Kidney (tissue), 13 donors: ENCODE measurements at regions not wholly inside any gene's neighbourhood (a gene's known extent, or its start where the extent isn't known, plus 50 kb on each side); places are given as distances from the start of the nearest gene placed in this dataset.
A peak's percentile ranks its signal among the peaks of the same experiment; 100 is the strongest.
"Not testable (repeated sequence)": the region's sequence is repeated elsewhere in the genome, so short reads cannot be mapped to it uniquely, and the experiment has no call there.

Experiments
- DNase-seq, 5 donors: peaks; one replicate each; pipeline ENCODE4 v3.0.0-alpha.2; 2013 to 2020
- FAIRE-seq: peaks from 2 replicates; lab custom pipeline; 2012; peaks lifted over from hg19 to GRCh38; lab: Jason Lieb, UNC
- H3K27ac ChIP-seq, 2 donors: one replicate each; pipeline ENCODE4 v1.7.0; 2013; ENCODE audit warnings: low read depth in 2 of 2, low read length in 2 of 2, inconsistent platforms in 1 of 2
- H3K27me3 ChIP-seq: one replicate; pipeline ENCODE4 v1.7.1; 2013; ENCODE audit warnings: low read length, inconsistent platforms; ENCODE audit not compliant: control insufficient read depth, insufficient read depth
- H3K36me3 ChIP-seq, 3 donors: one replicate each; pipeline versions ENCODE4 v1.7.0 to v1.7.1; 2013; ENCODE audit warnings: low read length in 3 of 3, control low read depth in 1 of 3, inconsistent platforms in 1 of 3; ENCODE audit not compliant: insufficient read depth in 3 of 3, control insufficient read depth in 2 of 3
- H3K4me1 ChIP-seq, 3 donors: one replicate each; pipeline versions ENCODE4 v1.7.0 to v1.7.1; 2013; ENCODE audit warnings: low read length in 3 of 3, inconsistent platforms in 1 of 3, low read depth in 1 of 3; ENCODE audit not compliant: control insufficient read depth in 2 of 3, insufficient read depth in 2 of 3
- H3K4me3 ChIP-seq, 3 donors: one replicate each; pipeline versions ENCODE4 v1.7.0 to v1.8.1; 2013; ENCODE audit warnings: low read length in 3 of 3, control low read depth in 1 of 3, inconsistent platforms in 1 of 3
- H3K9ac ChIP-seq, 3 donors: one replicate each; pipeline versions ENCODE4 v1.7.0 to v1.7.1; 2013; ENCODE audit warnings: low read length in 3 of 3, control low read depth in 1 of 3, inconsistent platforms in 1 of 3
- H3K9me3 ChIP-seq, 3 donors: one replicate each; pipeline versions ENCODE4 v1.7.0 to v1.7.1; 2013; ENCODE audit warnings: low read length in 3 of 3, control low read depth in 1 of 3, inconsistent platforms in 1 of 3; ENCODE audit not compliant: control insufficient read depth in 2 of 3, insufficient read depth in 1 of 3
- intact Hi-C: fragments of 100-400 bp; cut with DNase I; formaldehyde crosslinking; loops from one replicate; pipeline ENCODE4 v1.11.1; 2022
- TF ChIP-seq, protein P1 (sequence below): IDR thresholded peaks from 3 replicates; pipeline ENCODE4 v1.5.1; 2012; ENCODE audit warnings: mild to moderate bottlenecking, moderate library complexity, borderline replicate concordance; ENCODE audit not compliant: insufficient read depth; ENCODE audit errors: extremely low read depth
- donor health status: control.
- donor health status: control.
- donor health status: control.
- donor health status: control.
- donor health status: control.
- donor health status: DM: yes; HTN: yes; CAD: no.
- donor health status: Normal renal cell carcinoma (clear cell type).

DNA sequence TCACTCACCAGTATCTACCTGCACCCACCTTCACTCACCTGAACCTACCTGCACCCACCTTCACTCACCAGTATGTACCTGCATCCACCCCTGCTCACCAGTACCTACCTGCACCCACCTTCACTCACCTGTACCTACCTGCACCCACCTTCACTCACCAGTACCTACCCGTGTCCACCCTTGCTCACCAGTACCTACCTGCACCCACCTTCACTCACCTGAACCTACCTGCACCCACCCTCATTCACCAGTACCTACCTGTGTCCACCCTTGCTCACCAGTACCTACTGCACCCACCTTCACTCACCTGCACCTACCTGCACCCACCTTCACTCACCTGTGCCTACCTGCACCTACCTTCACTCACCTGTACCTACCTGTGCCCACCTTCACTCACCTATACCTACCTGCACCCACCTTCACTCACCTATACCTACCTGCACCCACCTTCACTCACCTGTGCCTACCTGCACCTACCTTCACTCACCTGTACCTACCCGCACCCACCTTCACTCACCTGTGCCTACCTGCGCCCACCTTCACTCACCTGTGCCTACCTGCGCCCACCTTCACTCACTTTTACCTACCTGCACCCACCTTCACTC, 232.1 kb upstream of the ZFP64 start:
- H3K27me3 ChIP-seq, H3K9ac ChIP-seq, FAIRE-seq, H3K4me1 ChIP-seq, intact Hi-C loops, H3K36me3 ChIP-seq, H3K9me3 ChIP-seq, H3K27ac ChIP-seq: not testable (repeated sequence)
- peak in 1 of 5 donors; percentile 3 for DNase-seq
- H3K4me3 ChIP-seq, result peak overlapping the region in 1 of 3 donors; percentile 8

DNA sequence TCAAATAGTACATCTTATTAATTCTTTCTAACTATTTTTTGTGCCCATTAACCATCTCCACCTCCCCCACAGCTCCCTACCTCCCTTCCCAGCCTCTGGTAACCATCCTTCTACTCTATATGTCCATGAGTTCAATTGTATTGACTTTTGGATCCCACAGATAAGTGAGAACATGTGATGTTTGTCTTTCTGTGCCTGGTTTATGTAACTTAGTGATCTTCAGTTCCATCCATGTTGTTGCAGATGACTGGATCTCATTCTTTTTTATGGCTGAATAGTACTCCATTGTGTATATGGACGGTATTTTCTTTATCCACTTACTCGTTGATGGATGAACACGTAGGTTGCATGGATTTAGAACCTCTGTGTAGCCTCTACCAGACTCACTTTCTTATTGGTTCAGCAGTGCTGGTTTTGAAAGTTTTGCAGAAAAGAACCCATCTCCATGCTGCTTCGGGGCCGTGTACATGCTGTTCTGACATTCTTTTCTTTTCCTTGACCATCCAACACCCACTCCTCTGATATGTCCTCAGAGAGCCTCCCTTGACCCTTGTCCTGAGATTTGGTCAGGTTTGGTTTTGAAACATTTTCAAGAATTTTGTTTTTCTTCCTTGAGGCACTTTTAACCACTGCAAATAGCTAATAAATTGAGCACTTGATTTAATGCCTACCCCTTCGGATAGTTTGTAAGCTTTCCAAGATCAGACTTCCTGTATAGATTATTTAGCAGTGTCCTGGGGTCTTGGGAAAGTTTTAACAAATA, 231.2 kb upstream of the ZFP64 start:
- Histone ChIP-seq H3K4me1 (no peaks in the 10 kb centered on the region), H3K27me3 (no peaks in the 10 kb centered on the region), H3K4me3 (no peak overlapping the region), H3K27ac (no peak overlapping the region), H3K9ac (no peak overlapping the region), H3K36me3 (no peaks in the 10 kb centered on the region), H3K9me3 (peaks cover 0 to 9% (median 3%) of the 10 kb centered on the region in 3 donors)
- TF ChIP-seq, protein P1, sequence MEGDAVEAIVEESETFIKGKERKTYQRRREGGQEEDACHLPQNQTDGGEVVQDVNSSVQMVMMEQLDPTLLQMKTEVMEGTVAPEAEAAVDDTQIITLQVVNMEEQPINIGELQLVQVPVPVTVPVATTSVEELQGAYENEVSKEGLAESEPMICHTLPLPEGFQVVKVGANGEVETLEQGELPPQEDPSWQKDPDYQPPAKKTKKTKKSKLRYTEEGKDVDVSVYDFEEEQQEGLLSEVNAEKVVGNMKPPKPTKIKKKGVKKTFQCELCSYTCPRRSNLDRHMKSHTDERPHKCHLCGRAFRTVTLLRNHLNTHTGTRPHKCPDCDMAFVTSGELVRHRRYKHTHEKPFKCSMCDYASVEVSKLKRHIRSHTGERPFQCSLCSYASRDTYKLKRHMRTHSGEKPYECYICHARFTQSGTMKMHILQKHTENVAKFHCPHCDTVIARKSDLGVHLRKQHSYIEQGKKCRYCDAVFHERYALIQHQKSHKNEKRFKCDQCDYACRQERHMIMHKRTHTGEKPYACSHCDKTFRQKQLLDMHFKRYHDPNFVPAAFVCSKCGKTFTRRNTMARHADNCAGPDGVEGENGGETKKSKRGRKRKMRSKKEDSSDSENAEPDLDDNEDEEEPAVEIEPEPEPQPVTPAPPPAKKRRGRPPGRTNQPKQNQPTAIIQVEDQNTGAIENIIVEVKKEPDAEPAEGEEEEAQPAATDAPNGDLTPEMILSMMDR, result no peak
- FAIRE-seq, result no peak
- peak in 1 of 5 donors; percentile 60 for DNase-seq
- intact Hi-C loops, result no loop called here

- no peak for FAIRE-seq
These were observed 229.2 kb upstream of the ZFP64 start for GRCh38 chr20:52420805-52421204.

DNA sequence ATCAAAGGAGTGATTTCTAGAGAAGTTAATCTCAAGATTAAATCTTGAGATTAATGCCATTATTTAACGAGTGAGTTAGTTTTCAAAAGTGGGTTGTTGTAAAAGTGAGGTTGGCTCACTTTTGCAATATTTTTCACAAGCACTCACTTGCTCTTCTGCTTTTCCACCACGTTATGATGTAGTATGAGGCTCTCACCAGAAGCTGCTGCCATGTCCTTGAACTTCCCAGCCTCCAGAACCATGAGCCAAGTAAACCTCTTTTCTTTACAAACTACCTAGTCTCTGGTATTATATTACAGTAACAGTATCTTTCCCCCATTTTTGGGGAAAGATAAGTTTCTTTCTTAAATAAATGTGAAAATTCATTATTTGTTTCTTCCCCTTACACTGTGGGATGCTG, 227.6 kb upstream of the ZFP64 start:
- Histone ChIP-seq H3K9ac (no peak overlapping the region), H3K4me3 (no peak overlapping the region), H3K9me3 (peaks cover 0 to 9% (median 0%) of the 10 kb centered on the region in 3 donors), H3K4me1 (no peaks in the 10 kb centered on the region), H3K27ac (no peak overlapping the region), H3K36me3 (no peaks in the 10 kb centered on the region), H3K27me3 (no peaks in the 10 kb centered on the region)
- DNase-seq (no peak), FAIRE-seq (no peak)
- intact Hi-C loops, result no loop called here
- TF ChIP-seq, protein P1, result no peak

More at GRCh38 chr20:52420805-52421204, 229.2 kb upstream of the ZFP64 start:
- Histone ChIP-seq H3K27me3 (no peaks in the 10 kb centered on the region), H3K4me1 (no peaks in the 10 kb centered on the region), H3K9me3 (peaks cover 0 to 9% (median 0%) of the 10 kb centered on the region in 3 donors), H3K36me3 (no peaks in the 10 kb centered on the region), H3K9ac (no peak overlapping the region), H3K4me3 (no peak overlapping the region), H3K27ac (no peak overlapping the region)
- DNase-seq, result no peak
- TF ChIP-seq, protein P1, result no peak
- intact Hi-C loops, result no loop called here
